Lower leg skin (tissue), 3 donors: ENCODE measurements at regions not wholly inside any gene's neighbourhood (a gene's known extent, or its start where the extent isn't known, plus 50 kb on each side); places are given as distances from the start of the nearest gene placed in this dataset.

Source experiments
- POLR2A ChIP-seq, 2 donors: fragments of 450-650 bp; IDR thresholded peaks; one replicate each; pipeline ENCODE4 v1.6.1; 2016 to 2017; ENCODE audit warnings: antibody characterized with exemption in 2 of 2, mild to moderate bottlenecking in 1 of 2, moderate library complexity in 1 of 2
- TF ChIP-seq, protein P1 (sequence below), 3 donors: fragments of 450-650 bp; IDR thresholded peaks; one replicate each; pipeline ENCODE4 v1.5.1; 2016; ENCODE audit warnings: antibody characterized with exemption in 3 of 3, mild to moderate bottlenecking in 3 of 3, moderate library complexity in 2 of 3

DNA sequence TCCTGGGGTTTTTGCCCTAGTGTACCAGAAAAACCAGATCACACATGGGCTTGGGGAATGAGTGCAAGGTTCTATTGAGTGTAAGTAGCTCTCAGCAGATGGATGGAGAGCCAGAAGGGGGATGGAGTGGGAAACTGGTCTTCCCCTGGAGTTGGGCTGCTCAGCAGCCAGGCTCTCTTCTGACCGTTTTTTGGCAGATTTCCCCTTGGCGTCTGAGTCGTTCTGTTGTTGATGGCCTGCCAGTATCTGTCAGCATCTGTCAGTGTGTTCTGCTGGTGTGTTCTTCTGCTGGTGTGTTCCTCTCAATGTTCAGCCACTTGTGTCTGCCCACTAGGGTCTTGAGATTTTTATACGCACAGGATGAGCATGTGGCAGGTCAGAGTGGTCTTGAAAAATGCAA is 633.9 kb upstream of the CPEB2 start:
- TF ChIP-seq, protein P1, sequence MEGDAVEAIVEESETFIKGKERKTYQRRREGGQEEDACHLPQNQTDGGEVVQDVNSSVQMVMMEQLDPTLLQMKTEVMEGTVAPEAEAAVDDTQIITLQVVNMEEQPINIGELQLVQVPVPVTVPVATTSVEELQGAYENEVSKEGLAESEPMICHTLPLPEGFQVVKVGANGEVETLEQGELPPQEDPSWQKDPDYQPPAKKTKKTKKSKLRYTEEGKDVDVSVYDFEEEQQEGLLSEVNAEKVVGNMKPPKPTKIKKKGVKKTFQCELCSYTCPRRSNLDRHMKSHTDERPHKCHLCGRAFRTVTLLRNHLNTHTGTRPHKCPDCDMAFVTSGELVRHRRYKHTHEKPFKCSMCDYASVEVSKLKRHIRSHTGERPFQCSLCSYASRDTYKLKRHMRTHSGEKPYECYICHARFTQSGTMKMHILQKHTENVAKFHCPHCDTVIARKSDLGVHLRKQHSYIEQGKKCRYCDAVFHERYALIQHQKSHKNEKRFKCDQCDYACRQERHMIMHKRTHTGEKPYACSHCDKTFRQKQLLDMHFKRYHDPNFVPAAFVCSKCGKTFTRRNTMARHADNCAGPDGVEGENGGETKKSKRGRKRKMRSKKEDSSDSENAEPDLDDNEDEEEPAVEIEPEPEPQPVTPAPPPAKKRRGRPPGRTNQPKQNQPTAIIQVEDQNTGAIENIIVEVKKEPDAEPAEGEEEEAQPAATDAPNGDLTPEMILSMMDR (IDR thresholded peaks at IDR 0.05), result no peak
- no peak for TF ChIP-seq POLR2A (IDR thresholded peaks at IDR 0.05)
